Loucy (cell line): ENCODE measurements at regions not wholly inside any gene's neighbourhood (a gene's known extent, or its start where the extent isn't known, plus 50 kb on each side); places are given as distances from the start of the nearest gene placed in this dataset.

Experiments
- H2AFZ ChIP-seq: fragments of 200-600 bp; sonication (generic); 2 replicates; pipeline ENCODE4 v1.6.0; 2016; ENCODE audit warnings: antibody characterized with exemption, mild to moderate bottlenecking, low read length, moderate library complexity
- H3F3A ChIP-seq: fragments of 200-600 bp; 2 replicates; pipeline ENCODE4 v1.6.0; 2016; ENCODE audit warnings: antibody characterized with exemption, low read depth, mild to moderate bottlenecking
- H3K27me3 ChIP-seq: fragments of 200-600 bp; sonication (generic); 2 replicates; pipeline ENCODE4 v1.6.1; 2014; ENCODE audit warnings: low read length, mild to moderate bottlenecking; ENCODE audit not compliant: insufficient read depth, poor library complexity, severe bottlenecking
- H3K36me3 ChIP-seq: fragments of 200-600 bp; sonication (generic); 2 replicates; pipeline ENCODE4 v1.6.1; 2016; ENCODE audit warnings: low read length; ENCODE audit not compliant: insufficient read depth
- H3K4me1 ChIP-seq: fragments of 200-600 bp; sonication (generic); 2 replicates; pipeline ENCODE4 v1.5.1; 2014; ENCODE audit warnings: low read length, mild to moderate bottlenecking; ENCODE audit not compliant: insufficient read depth, poor library complexity, severe bottlenecking
- H3K4me2 ChIP-seq: fragments of 200-600 bp; sonication (generic); 2 replicates; pipeline ENCODE4 v1.6.0; 2014; ENCODE audit warnings: antibody characterized with exemption, low read length, low read depth, mild to moderate bottlenecking; ENCODE audit not compliant: poor library complexity, severe bottlenecking
- H3K4me3 ChIP-seq: fragments of 200-600 bp; sonication (generic); 2 replicates; pipeline ENCODE4 v1.5.1; 2014; ENCODE audit warnings: low read length, mild to moderate bottlenecking, mixed read lengths; ENCODE audit not compliant: poor library complexity, severe bottlenecking
- H3K79me2 ChIP-seq: fragments of 200-600 bp; sonication (generic); 2 replicates; pipeline ENCODE4 v1.6.1; 2014; ENCODE audit warnings: low read length; ENCODE audit not compliant: insufficient read depth
- H3K9ac ChIP-seq: fragments of 200-600 bp; sonication (generic); 2 replicates; pipeline ENCODE4 v1.6.0; 2014; ENCODE audit warnings: mild to moderate bottlenecking, low read depth, low read length, moderate library complexity; ENCODE audit not compliant: poor library complexity, severe bottlenecking
- H3K9me2 ChIP-seq: fragments of 200-600 bp; sonication (generic); replicated peaks from 2 replicates; pipeline ENCODE4 v1.6.1; 2016; ENCODE audit warnings: low read depth, low read length, mixed read lengths
- H3K9me3 ChIP-seq: fragments of 200-600 bp; sonication (generic); 2 replicates; pipeline ENCODE4 v1.6.1; 2014; ENCODE audit warnings: mild to moderate bottlenecking, antibody characterized with exemption, low read length, low read depth; ENCODE audit not compliant: insufficient read depth
- H4K20me1 ChIP-seq: fragments of 200-600 bp; sonication (generic); 2 replicates; pipeline ENCODE4 v1.6.0; 2014; ENCODE audit warnings: antibody characterized with exemption, low read length, mild to moderate bottlenecking; ENCODE audit not compliant: insufficient read depth, poor library complexity, severe bottlenecking
- EZH2phosphoT487 ChIP-seq: fragments of 200-600 bp; IDR thresholded peaks from 2 replicates; pipeline ENCODE4 v1.6.1; 2018; ENCODE audit warnings: antibody characterized with exemption, mild to moderate bottlenecking, moderate library complexity, borderline replicate concordance
- TF ChIP-seq, protein P1 (sequence below): fragments of 200-600 bp; sonication (generic); conservative IDR thresholded peaks from 2 replicates; pipeline ENCODE4 v1.5.1; 2014; ENCODE audit warnings: mild to moderate bottlenecking, antibody characterized with exemption, low read length

DNA sequence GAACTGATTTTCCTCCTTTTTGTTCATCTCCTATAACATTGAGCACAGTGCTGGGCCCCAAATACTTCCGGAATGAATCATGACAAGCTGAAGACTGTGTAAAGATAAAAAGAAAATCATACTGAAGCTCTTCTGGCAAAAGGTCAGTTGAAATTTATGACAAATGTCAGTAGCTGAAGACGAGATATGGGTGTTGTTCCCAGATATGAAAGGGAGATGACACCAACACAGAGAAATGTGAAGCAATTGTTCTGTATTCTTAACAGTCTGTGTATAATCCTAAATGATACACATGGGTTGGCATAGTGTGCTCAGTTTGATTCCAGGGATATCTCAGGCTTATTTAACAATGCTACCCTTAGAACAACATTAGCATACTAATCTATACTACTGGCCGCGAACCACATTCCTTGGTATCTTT is 170.5 kb upstream of the PITX2 start:
- Histone ChIP-seq H3K79me2 (no peaks in the 10 kb centered on the region), H3K36me3 (no peaks in the 10 kb centered on the region), H3K4me2 (no peak overlapping the region), H3K27me3 (no peaks in the 10 kb centered on the region), H3K9me2 (no peaks in the 10 kb centered on the region), H2AFZ (no peak overlapping the region), H3K9ac (no peak overlapping the region), H3K4me1 (no peaks in the 10 kb centered on the region), H3F3A (no peaks in the 10 kb centered on the region), H3K4me3 (no peak overlapping the region), H4K20me1 (no peaks in the 10 kb centered on the region), H3K9me3 (no peaks in the 10 kb centered on the region)
- TF ChIP-seq, protein P1, sequence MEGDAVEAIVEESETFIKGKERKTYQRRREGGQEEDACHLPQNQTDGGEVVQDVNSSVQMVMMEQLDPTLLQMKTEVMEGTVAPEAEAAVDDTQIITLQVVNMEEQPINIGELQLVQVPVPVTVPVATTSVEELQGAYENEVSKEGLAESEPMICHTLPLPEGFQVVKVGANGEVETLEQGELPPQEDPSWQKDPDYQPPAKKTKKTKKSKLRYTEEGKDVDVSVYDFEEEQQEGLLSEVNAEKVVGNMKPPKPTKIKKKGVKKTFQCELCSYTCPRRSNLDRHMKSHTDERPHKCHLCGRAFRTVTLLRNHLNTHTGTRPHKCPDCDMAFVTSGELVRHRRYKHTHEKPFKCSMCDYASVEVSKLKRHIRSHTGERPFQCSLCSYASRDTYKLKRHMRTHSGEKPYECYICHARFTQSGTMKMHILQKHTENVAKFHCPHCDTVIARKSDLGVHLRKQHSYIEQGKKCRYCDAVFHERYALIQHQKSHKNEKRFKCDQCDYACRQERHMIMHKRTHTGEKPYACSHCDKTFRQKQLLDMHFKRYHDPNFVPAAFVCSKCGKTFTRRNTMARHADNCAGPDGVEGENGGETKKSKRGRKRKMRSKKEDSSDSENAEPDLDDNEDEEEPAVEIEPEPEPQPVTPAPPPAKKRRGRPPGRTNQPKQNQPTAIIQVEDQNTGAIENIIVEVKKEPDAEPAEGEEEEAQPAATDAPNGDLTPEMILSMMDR = no peak
- no peak for TF ChIP-seq EZH2phosphoT487

GRCh38 chr4:110793890-110794554 is 171.1 kb upstream of the PITX2 start:
- Histone ChIP-seq H3K9me3 (no peaks in the 10 kb centered on the region), H3K36me3 (no peaks in the 10 kb centered on the region), H3K9me2 (no peaks in the 10 kb centered on the region), H3K9ac (no peak overlapping the region), H3K4me2 (no peak overlapping the region), H2AFZ (no peak overlapping the region), H3K79me2 (no peaks in the 10 kb centered on the region), H3K4me1 (no peaks in the 10 kb centered on the region), H4K20me1 (no peaks in the 10 kb centered on the region), H3K4me3 (no peak overlapping the region), H3K27me3 (no peaks in the 10 kb centered on the region), H3F3A (no peaks in the 10 kb centered on the region)
- TF ChIP-seq, protein P1 = no peak
- TF ChIP-seq EZH2phosphoT487 = no peak

GRCh38 chr4:110795971-110796370 is 173.1 kb upstream of the PITX2 start:
- H3K27me3 ChIP-seq = no peaks in the 10 kb centered on the region
- H3K79me2 ChIP-seq = no peaks in the 10 kb centered on the region
- TF ChIP-seq, protein P1 = no peak
- no peak for TF ChIP-seq EZH2phosphoT487
- no peak overlapping the region for H3K4me2 ChIP-seq
- no peak overlapping the region for H3K4me3 ChIP-seq
- no peaks in the 10 kb centered on the region for H4K20me1 ChIP-seq
- no peaks in the 10 kb centered on the region for H3F3A ChIP-seq
- no peaks in the 10 kb centered on the region for H3K9me2 ChIP-seq
- no peak overlapping the region for H2AFZ ChIP-seq
- H3K9ac ChIP-seq = no peak overlapping the region
- no peaks in the 10 kb centered on the region for H3K9me3 ChIP-seq
- no peaks in the 10 kb centered on the region for H3K36me3 ChIP-seq
- H3K4me1 ChIP-seq = no peaks in the 10 kb centered on the region
